ENCODE measurements at regions not wholly inside any gene's neighbourhood (a gene's known extent, or its start where the extent isn't known, plus 50 kb on each side); places are given as distances from the start of the nearest gene placed in this dataset.
A peak's percentile ranks its signal among the peaks of the same experiment; 100 is the strongest.
"Not testable (repeated sequence)": the region's sequence is repeated elsewhere in the genome, so short reads cannot be mapped to it uniquely, and the experiment has no call there.

DNA sequence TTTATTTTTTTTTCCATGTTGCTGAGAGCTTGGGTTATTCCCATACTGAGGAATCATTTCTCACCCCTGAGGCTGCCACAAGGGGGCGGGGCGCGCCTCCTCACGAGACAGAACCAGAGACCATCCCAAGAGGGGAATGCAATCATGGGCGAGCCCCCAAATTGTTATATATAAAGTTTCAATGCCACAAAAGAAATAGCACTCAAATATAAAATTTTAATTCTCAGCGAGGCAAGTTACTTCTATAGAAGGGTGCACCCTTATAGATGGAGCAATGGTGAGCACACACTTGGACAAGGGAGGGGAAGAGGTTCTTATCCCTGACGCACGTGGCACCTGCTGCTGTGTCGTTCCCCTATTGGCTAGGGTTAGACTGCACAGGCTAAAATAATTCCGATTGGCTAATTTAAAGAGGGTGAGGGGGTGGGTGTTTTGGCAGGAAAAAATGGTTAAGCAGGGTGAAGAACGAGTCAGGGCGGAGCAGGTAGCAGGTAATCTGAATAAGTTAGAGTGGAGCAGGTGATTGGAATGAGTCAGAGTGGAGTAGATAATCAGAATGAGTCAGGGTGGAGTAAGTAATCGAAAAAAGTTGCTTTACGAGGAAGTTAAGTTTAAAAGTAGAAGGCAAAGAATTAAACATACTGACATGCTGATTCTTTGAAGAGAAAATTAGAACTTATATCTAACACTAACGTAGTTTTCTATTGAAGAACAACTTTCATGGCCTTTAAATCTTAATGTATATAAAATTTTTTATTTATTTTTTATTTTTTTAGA is 177.5 kb downstream of the MTCL1 start:
- DNase-seq = peak in 1 of 2 donors; percentile 9

GRCh38 chr18:8883409-8883668 is 178.0 kb downstream of the MTCL1 start:
- no peak for DNase-seq

- DNase-seq = not testable (repeated sequence)
Measured at GRCh38 chr18:8887877-8888276, 182.5 kb downstream of the MTCL1 start.

GRCh38 chr18:8889489-8889888 is 184.1 kb downstream of the MTCL1 start:
- DNase-seq = no peak

- DNase-seq = not testable (repeated sequence)
Measured at GRCh38 chr18:8890503-8890902, 185.1 kb downstream of the MTCL1 start.

GRCh38 chr18:8890957-8891464 is 185.7 kb downstream of the MTCL1 start:
- DNase-seq = no peak

DNA sequence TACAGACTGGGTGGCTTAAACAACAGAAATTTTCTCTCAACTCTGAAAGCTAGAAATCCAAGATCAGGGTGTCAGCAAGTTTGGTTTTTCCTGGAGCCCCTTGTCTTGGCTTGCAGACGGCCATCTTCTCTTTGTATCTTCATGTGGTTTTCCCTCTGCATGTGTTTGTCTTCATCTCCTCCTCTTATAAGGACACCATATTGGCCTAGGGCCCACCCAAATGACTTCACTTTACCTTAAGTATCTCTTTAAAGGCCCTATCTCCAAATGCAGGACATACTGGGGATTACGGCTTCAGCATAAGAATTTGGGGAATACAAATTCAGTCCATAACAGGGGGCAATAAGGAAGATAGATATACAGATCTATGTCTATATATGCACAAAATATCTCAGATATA is 187.9 kb downstream of the MTCL1 start:
- no peak for DNase-seq

GRCh38 chr18:8893628-8894231 is 188.4 kb downstream of the MTCL1 start:
- DNase-seq = no peak

DNA sequence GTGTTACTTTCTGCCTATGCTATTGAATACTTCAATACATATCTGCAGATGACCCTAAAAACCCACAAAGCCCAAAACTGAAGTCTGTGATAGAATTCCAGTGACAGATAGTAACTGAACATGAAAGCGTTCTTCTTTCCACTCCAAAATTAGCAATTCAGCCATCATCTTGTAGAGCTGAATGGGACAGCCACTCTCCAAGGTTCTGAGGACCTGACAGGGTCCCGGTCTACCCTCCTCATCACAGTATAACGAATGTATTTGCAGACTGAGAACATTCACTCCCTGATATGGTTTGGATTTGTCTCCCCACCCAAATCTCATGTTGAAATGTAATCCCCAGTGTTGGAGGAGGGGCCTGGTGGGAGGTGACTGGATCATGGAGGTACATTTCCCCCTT is 189.5 kb downstream of the MTCL1 start:
- no peak for DNase-seq

GRCh38 chr18:8895341-8895740 is 190.0 kb downstream of the MTCL1 start:
- DNase-seq = no peak

- DNase-seq = no peak
Measured at GRCh38 chr18:8895987-8896619, 190.7 kb downstream of the MTCL1 start.

DNA sequence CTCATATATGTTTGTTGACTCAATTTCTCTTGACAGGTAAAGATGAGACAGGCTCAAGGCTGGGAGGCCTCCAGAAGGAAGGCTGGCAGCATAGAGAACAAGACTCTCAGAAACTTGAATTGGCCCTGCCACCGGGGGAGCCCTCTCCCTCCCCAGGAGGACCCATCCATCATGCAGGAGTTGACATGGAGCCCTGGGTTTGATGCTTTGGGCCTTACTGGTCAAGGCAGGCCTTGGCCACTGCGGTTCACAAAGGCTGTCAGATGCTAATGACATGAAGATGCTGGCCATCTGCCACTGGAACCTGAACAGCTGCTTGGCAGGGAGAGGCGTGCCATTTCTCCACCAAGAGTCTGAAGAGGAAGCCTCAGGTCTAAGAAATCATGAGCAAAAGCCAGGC is 193.6 kb downstream of the MTCL1 start:
- no peak for DNase-seq

- no peak for DNase-seq
Measured at GRCh38 chr18:8900552-8900951, 195.2 kb downstream of the MTCL1 start.

DNA sequence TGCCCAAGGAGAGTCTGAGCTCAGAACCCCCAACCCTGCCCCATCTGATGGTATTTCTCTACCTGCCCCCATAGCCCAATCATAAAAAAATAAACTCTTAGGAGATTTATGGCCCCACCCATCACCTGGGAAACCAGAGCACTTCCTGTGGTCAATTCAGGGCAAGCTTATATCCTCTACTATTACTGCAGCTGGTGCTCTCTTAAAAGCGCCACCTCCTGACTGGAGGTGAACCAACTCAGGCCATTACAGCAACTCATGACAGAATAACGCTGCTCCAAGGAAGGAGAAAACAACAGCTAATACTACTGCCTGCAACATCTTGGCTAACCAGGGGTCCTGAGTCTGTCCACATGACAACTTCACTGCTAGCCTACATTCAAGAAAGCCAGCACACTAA is 195.7 kb downstream of the MTCL1 start:
- no peak for DNase-seq

GRCh38 chr18:8904316-8904715 is 198.2 kb upstream of the NDUFV2 start:
- no peak for DNase-seq

DNA sequence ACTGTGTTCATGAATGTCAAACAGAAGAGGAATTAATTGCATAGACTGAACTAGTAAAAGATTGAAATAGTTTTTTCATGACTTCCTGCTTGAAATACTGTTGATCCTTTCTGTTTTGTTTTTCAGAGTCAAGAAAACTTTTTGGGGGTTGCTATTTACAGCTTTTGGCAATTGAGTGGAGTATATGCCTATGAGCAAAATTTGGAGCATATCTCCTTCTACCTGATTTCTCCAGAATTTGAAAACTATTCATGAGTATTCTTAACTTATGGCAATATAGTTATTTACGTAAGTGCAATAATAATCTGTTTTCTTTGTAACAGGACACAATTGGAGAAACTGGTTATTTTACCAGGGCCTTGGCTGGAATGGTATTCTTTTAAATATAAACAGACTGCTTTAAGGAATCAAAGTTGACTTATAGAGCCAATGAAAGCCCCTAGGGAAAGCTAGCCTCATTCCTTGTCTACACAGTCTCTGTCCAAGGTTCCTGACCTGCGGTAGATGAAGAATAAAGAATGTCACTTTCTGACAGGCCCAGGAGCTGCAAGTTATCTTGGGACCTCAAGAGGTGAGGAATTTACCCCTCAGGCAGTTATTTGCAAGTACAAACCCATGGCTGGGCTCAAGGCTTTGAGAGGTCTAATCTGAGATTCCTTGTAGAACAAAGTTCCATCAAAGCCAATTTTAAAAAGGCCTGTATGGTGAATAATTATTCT is 193.5 kb upstream of the NDUFV2 start:
- no peak for DNase-seq

GRCh38 chr18:8910186-8910822 is 192.2 kb upstream of the NDUFV2 start:
- DNase-seq = no peak

- no peak for DNase-seq
Measured at GRCh38 chr18:8910843-8911242, 191.7 kb upstream of the NDUFV2 start.

- no peak for DNase-seq
Measured at GRCh38 chr18:8911408-8912340, 190.8 kb upstream of the NDUFV2 start.

GRCh38 chr18:8912348-8913326 is 189.9 kb upstream of the NDUFV2 start:
- no peak for DNase-seq
